Esophagus muscularis mucosa (tissue), 4 donors: ENCODE measurements at regions not wholly inside any gene's neighbourhood (a gene's known extent, or its start where the extent isn't known, plus 50 kb on each side); places are given as distances from the start of the nearest gene placed in this dataset.

ENCODE experiments used
- DNase-seq: peaks from one replicate; pipeline ENCODE4 v3.0.0-alpha.2; 2017; ENCODE audit errors: extremely low spot score
- H3K27ac ChIP-seq, 4 donors: fragments of 200-600 bp; sonication (generic); replicated peaks in 1 of 4; 1 replicate in 3 of 4; 2 replicates in 1 of 4; pipeline ENCODE4 v1.5.1; 2016 to 2019; ENCODE audit warnings: mild to moderate bottlenecking in 1 of 4
- H3K27me3 ChIP-seq, 4 donors: fragments of 200-600 bp; sonication (generic); one replicate each; pipeline versions ENCODE4 v1.5.1 to v1.6.0; 2016 to 2019
- H3K36me3 ChIP-seq, 4 donors: fragments of 200-600 bp; sonication (generic); one replicate each; pipeline ENCODE4 v1.5.1; 2016 to 2019
- H3K4me1 ChIP-seq, 4 donors: fragments of 200-600 bp; sonication (generic); one replicate each; pipeline ENCODE4 v1.5.1; 2016 to 2019
- H3K4me3 ChIP-seq, 4 donors: fragments of 200-600 bp; sonication (generic); 1 replicate in 2 of 4; 2 replicates in 2 of 4; pipeline ENCODE4 v1.5.1; 2016 to 2019; ENCODE audit warnings: mild to moderate bottlenecking in 4 of 4, moderate library complexity in 1 of 4
- H3K9me3 ChIP-seq, 4 donors: fragments of 200-600 bp; sonication (generic); 1 replicate in 3 of 4; 2 replicates in 1 of 4; pipeline ENCODE4 v1.5.1; 2016 to 2019
- EP300 ChIP-seq: sonication (generic); formaldehyde crosslinking; IDR thresholded peaks from one replicate; pipeline ENCODE4 v1.6.1; 2017; ENCODE audit warnings: antibody characterized with exemption
- POLR2A ChIP-seq: fragments of 450-650 bp; IDR thresholded peaks from one replicate; pipeline ENCODE4 v1.6.1; 2017; ENCODE audit warnings: antibody characterized with exemption, moderate library complexity, mild to moderate bottlenecking, low read depth
- POLR2AphosphoS5 ChIP-seq, 2 donors: sonication (generic); formaldehyde crosslinking; IDR thresholded peaks; one replicate each; pipeline ENCODE4 v1.6.1; 2017; ENCODE audit warnings: antibody characterized with exemption in 2 of 2
- whole genome bisulfite sequencing: methylation state at CpG from one replicate; pipeline ENCODE4 v1.1.5; 2018; 5-methylcytosine and 5-hydroxymethylcytosine counted together
- intact Hi-C: fragments of 100-400 bp; cut with DNase I; formaldehyde crosslinking; loops from one replicate; pipeline ENCODE4 v1.15.1; 2023
- TF ChIP-seq, protein P1 (sequence below), 3 experiments: fragments of 200-600 bp in 2 of 3; fragments of 450-650 bp in 1 of 3; sonication (generic) in 2 of 3; IDR thresholded peaks; one replicate each; pipeline ENCODE4 v1.5.1; 2017 to 2019; ENCODE audit warnings: antibody characterized with exemption in 3 of 3, mild to moderate bottlenecking in 2 of 3, moderate library complexity in 1 of 3

DNA sequence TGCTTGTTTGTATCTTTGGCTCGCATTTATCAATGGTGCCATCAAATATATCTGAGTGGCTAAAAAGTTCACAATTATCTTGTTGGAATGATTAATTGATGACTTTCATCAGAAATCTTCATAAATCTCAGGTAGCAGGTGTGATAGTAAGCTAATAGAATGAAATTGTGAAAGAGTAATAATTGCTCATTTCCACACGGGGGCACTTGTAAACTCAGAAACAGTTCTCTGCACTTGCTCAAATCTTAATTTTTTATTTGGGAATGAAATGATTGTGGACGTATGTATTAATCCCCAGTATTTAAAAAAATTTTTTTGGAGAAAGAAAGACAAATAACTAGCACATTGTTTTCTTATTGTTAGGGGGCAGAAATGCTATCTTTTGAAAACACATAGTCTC, 132.8 kb downstream of the DTHD1 start:
- H3K36me3 ChIP-seq = no peaks in the 10 kb centered on the region
- H3K9me3 ChIP-seq = no peaks in the 10 kb centered on the region
- H3K27me3 ChIP-seq = peaks cover 0 to 3% (median 0%) of the 10 kb centered on the region in 4 donors
- H3K27ac ChIP-seq = no peak overlapping the region
- no peaks in the 10 kb centered on the region for H3K4me1 ChIP-seq
- intact Hi-C loops = no loop called here
- DNase-seq = no peak
- H3K4me3 ChIP-seq = no peak overlapping the region
- TF ChIP-seq POLR2A = no peak
- TF ChIP-seq, protein P1, sequence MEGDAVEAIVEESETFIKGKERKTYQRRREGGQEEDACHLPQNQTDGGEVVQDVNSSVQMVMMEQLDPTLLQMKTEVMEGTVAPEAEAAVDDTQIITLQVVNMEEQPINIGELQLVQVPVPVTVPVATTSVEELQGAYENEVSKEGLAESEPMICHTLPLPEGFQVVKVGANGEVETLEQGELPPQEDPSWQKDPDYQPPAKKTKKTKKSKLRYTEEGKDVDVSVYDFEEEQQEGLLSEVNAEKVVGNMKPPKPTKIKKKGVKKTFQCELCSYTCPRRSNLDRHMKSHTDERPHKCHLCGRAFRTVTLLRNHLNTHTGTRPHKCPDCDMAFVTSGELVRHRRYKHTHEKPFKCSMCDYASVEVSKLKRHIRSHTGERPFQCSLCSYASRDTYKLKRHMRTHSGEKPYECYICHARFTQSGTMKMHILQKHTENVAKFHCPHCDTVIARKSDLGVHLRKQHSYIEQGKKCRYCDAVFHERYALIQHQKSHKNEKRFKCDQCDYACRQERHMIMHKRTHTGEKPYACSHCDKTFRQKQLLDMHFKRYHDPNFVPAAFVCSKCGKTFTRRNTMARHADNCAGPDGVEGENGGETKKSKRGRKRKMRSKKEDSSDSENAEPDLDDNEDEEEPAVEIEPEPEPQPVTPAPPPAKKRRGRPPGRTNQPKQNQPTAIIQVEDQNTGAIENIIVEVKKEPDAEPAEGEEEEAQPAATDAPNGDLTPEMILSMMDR (IDR thresholded peaks at IDR 0.05) = peak in 1 of 3 experiments; percentile 15
- WGBS = 34% methylated on average over 3 of the region's 3 CpGs

- no peak for DNase-seq
- no peaks in the 10 kb centered on the region for H3K4me1 ChIP-seq
- H3K9me3 ChIP-seq = no peaks in the 10 kb centered on the region
- intact Hi-C loops = no loop called here
- TF ChIP-seq POLR2A (no peak), EP300 (no peak), POLR2AphosphoS5 (IDR thresholded peaks at IDR 0.05) (no peak)
- TF ChIP-seq, protein P1 (IDR thresholded peaks at IDR 0.05) = no peak
- no peak overlapping the region for H3K27ac ChIP-seq
- no peak overlapping the region for H3K4me3 ChIP-seq
- H3K27me3 ChIP-seq = peaks cover 0 to 8% (median 0%) of the 10 kb centered on the region in 4 donors
- WGBS = 85% methylated on average over 12 of the region's 12 CpGs
- H3K36me3 ChIP-seq = no peaks in the 10 kb centered on the region
These were observed 135.7 kb downstream of the DTHD1 start for GRCh38 chr4:36417146-36417545.

DNA sequence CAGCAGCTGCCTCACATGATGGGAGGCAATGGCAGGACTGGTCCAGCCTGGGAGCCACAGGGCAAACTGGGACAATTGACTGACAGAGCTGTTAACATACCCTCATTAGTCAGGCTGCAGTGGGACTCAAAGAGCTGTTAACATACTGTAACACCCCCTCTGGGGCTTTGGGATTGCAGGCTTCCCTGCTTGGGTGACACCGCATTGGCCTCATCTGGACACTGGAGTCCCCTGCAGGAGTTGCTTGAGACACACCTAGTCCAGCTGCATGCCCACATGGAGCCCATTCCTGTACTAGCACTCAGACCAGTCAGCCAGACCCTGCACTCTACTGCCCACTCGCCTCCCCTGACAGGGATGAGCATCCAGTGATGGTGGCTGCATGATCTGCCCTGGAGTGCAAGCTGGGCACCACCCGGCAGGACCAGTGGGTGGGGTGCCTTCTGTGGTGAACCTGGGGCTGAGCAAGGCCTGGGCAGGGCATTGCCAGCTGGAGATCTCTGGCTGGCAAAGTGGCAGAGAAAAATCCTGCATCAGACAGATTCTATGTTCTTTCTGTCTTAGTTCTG, 138.8 kb downstream of the DTHD1 start:
- no peak for TF ChIP-seq POLR2A
- TF ChIP-seq POLR2AphosphoS5 (IDR thresholded peaks at IDR 0.05) = no peak
- no peak for TF ChIP-seq EP300
- TF ChIP-seq, protein P1 (IDR thresholded peaks at IDR 0.05) = no peak
- Histone ChIP-seq H3K4me1 (no peaks in the 10 kb centered on the region), H3K4me3 (no peak overlapping the region), H3K36me3 (no peaks in the 10 kb centered on the region), H3K27ac (no peak overlapping the region), H3K27me3 (peaks cover 0 to 8% (median 0%) of the 10 kb centered on the region in 4 donors), H3K9me3 (no peaks in the 10 kb centered on the region)
- intact Hi-C loops = no loop called here
- DNase-seq = no peak
- WGBS = 95% methylated on average over 3 of the region's 3 CpGs

DNA sequence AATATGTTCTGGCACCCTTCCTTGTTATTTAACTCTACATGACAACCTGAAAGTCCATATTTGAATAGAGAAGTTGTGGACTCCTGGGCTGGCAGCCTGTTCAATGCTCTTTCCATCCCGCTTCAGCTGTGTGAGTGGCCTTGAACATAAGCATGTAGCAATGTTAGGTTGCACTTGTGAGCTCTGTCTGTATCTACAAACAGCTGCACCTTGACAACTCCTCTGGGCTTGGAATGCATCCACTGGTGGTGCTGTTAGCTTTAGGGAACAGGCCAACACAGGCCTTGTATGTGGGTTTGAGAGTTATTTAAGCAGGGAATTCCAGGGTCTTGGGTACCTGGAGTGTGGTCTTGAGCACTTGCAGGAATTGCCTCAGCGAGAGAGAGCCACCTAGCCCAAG, 141.2 kb downstream of the DTHD1 start:
- Histone ChIP-seq H3K4me3 (no peak overlapping the region), H3K9me3 (no peaks in the 10 kb centered on the region), H3K4me1 (no peaks in the 10 kb centered on the region), H3K36me3 (no peaks in the 10 kb centered on the region), H3K27ac (no peak overlapping the region), H3K27me3 (peaks cover 0 to 8% (median 0%) of the 10 kb centered on the region in 4 donors)
- no peak for DNase-seq
- intact Hi-C loops = no loop called here
- 71% methylated on average over 2 of the region's 2 CpGs for WGBS
- TF ChIP-seq POLR2A (no peak), POLR2AphosphoS5 (IDR thresholded peaks at IDR 0.05) (no peak), EP300 (no peak)
- TF ChIP-seq, protein P1 (IDR thresholded peaks at IDR 0.05) = no peak

DNA sequence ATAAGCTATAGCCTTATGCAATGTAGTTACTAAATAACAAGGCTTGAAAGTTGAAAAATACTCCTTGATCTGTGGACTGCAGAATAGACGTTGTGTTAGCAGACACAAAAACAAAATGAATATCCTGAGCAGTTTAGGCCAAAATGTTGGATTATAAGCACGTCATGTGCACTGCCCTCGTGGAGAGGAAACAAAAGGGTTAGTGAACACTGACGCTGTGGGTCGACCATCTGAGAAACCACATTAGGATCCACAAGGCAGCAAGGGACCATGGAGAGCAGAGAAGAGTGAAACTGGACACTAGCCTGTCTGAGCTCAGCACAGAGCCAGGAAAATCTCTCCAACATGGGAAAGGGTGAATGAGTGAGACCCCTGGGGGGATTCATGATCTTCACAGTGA, 145.3 kb downstream of the DTHD1 start:
- WGBS = 91% methylated on average over 5 of the region's 5 CpGs

More for the DNA sequence above, 145.3 kb downstream of the DTHD1 start:
- no peaks in the 10 kb centered on the region for H3K36me3 ChIP-seq
- intact Hi-C loops = no loop called here
- no peak overlapping the region for H3K27ac ChIP-seq
- H3K9me3 ChIP-seq = no peaks in the 10 kb centered on the region
- no peaks in the 10 kb centered on the region for H3K4me1 ChIP-seq
- TF ChIP-seq, protein P1 (IDR thresholded peaks at IDR 0.05) = no peak
- TF ChIP-seq EP300 = no peak
- no peaks in the 10 kb centered on the region for H3K27me3 ChIP-seq
- H3K4me3 ChIP-seq = no peak overlapping the region
- no peak for DNase-seq
